Upper lobe of left lung (tissue), 6 donors: ENCODE measurements at regions not wholly inside any gene's neighbourhood (a gene's known extent, or its start where the extent isn't known, plus 50 kb on each side); places are given as distances from the start of the nearest gene placed in this dataset.

Experiments used
- ATAC-seq, 2 donors: fragments of 200-7000 bp; cut with Tn5 transposase; one replicate each; pipeline ENCODE4 v1.9.1; 2022; ENCODE audit warnings: mild to moderate bottlenecking in 2 of 2, moderate library complexity in 2 of 2; ENCODE audit not compliant: low FRiP score in 2 of 2
- DNase-seq, 2 donors: peaks; one replicate each; pipeline ENCODE4 v3.0.0-alpha.2; 2019 to 2020
- H3K27ac ChIP-seq, 4 donors: fragments of 200-600 bp; sonication (generic); one replicate each; pipeline ENCODE4 v1.5.1; 2016 to 2019
- H3K27me3 ChIP-seq, 4 donors: fragments of 200-600 bp; sonication (generic); one replicate each; pipeline ENCODE4 v1.5.1; 2017 to 2019
- H3K36me3 ChIP-seq, 4 donors: fragments of 200-600 bp; sonication (generic); one replicate each; pipeline ENCODE4 v1.5.1; 2016 to 2019
- H3K4me1 ChIP-seq, 4 donors: fragments of 200-600 bp; sonication (generic); one replicate each; pipeline ENCODE4 v1.5.1; 2018 to 2019
- H3K4me3 ChIP-seq, 4 donors: fragments of 200-600 bp; sonication (generic); one replicate each; pipeline ENCODE4 v1.5.1; 2017 to 2019; ENCODE audit warnings: mild to moderate bottlenecking in 2 of 4, moderate library complexity in 1 of 4
- H3K9me3 ChIP-seq, 4 donors: fragments of 200-600 bp; sonication (generic); one replicate each; pipeline ENCODE4 v1.5.1; 2018 to 2019
- CTCF ChIP-seq, 6 experiments: fragments of 450-650 bp in 4 of 6; fragments of 200-600 bp in 2 of 6; sonication (generic) in 2 of 6; IDR thresholded peaks; one replicate each; pipeline ENCODE4 v1.5.1; 2016 to 2019; ENCODE audit warnings: antibody characterized with exemption in 6 of 6
- EP300 ChIP-seq, 4 donors: sonication (generic); formaldehyde crosslinking; IDR thresholded peaks; one replicate each; pipeline ENCODE4 v1.5.1; 2017; ENCODE audit warnings: antibody characterized with exemption in 4 of 4, control low read depth in 2 of 4
- POLR2A ChIP-seq, 4 donors: fragments of 450-650 bp; IDR thresholded peaks; one replicate each; pipeline ENCODE4 v1.5.1; 2016 to 2017; ENCODE audit warnings: antibody characterized with exemption in 4 of 4, mild to moderate bottlenecking in 2 of 4
- POLR2AphosphoS5 ChIP-seq, 2 donors: sonication (generic); formaldehyde crosslinking; IDR thresholded peaks; one replicate each; pipeline ENCODE4 v1.5.1; 2017; ENCODE audit warnings: antibody characterized with exemption in 2 of 2
- WGBS, 2 donors: methylation state at CpG; one replicate each; pipeline ENCODE4 v1.1.5; 2017 to 2018; 5-methylcytosine and 5-hydroxymethylcytosine counted together
- donor health status: DM: no; HTN: no; CAD: no; lungs with moderate emphysema.
- donor health status: DM: no; HTN: yes; CAD: no; lungs with severe emphysema.

GRCh38 chr2:221143231-221143630 lies 428.9 kb downstream of the EPHA4 start:
- H3K9me3 ChIP-seq = peaks cover 0 to 4% (median 0%) of the 10 kb centered on the region in 4 donors
- H3K27ac ChIP-seq = no peak overlapping the region
- TF ChIP-seq CTCF (IDR thresholded peaks at IDR 0.05) (no peak), POLR2AphosphoS5 (IDR thresholded peaks at IDR 0.05) (no peak), EP300 (IDR thresholded peaks at IDR 0.05) (no peak), POLR2A (IDR thresholded peaks at IDR 0.05) (no peak)
- no peak overlapping the region for H3K4me3 ChIP-seq
- no peak for ATAC-seq
- WGBS, 2 donors = 94 to 99% methylated on average over 2 of the region's 2 CpGs
- H3K27me3 ChIP-seq = no peaks in the 10 kb centered on the region
- DNase-seq = no peak
- H3K36me3 ChIP-seq = no peaks in the 10 kb centered on the region
- H3K4me1 ChIP-seq = no peaks in the 10 kb centered on the region

- Histone ChIP-seq H3K36me3 (no peaks in the 10 kb centered on the region), H3K9me3 (peaks cover 0 to 4% (median 0%) of the 10 kb centered on the region in 4 donors), H3K27ac (no peak overlapping the region), H3K4me3 (no peak overlapping the region), H3K27me3 (no peaks in the 10 kb centered on the region), H3K4me1 (no peaks in the 10 kb centered on the region)
- no peak for ATAC-seq
- WGBS, 2 donors = 74 to 88% methylated on average over 1 of the region's 1 CpG
- no peak for DNase-seq
- no peak for TF ChIP-seq EP300 (IDR thresholded peaks at IDR 0.05)
- no peak for TF ChIP-seq POLR2AphosphoS5 (IDR thresholded peaks at IDR 0.05)
- no peak for TF ChIP-seq CTCF (IDR thresholded peaks at IDR 0.05)
- no peak for TF ChIP-seq POLR2A (IDR thresholded peaks at IDR 0.05)
Observed at GRCh38 chr2:221144909-221145308, 427.2 kb downstream of the EPHA4 start.

GRCh38 chr2:221145396-221145795 lies 426.7 kb downstream of the EPHA4 start:
- ATAC-seq (no peak), DNase-seq (no peak)
- no peak overlapping the region for H3K27ac ChIP-seq
- no peaks in the 10 kb centered on the region for H3K4me1 ChIP-seq
- 96 to 100% methylated on average over 1 of the region's 1 CpG for WGBS, 2 donors
- H3K9me3 ChIP-seq = peaks cover 0 to 4% (median 0%) of the 10 kb centered on the region in 4 donors
- no peaks in the 10 kb centered on the region for H3K36me3 ChIP-seq
- no peak for TF ChIP-seq POLR2AphosphoS5 (IDR thresholded peaks at IDR 0.05)
- TF ChIP-seq POLR2A (IDR thresholded peaks at IDR 0.05) = no peak
- TF ChIP-seq EP300 (IDR thresholded peaks at IDR 0.05) = no peak
- no peak for TF ChIP-seq CTCF (IDR thresholded peaks at IDR 0.05)
- H3K27me3 ChIP-seq = no peaks in the 10 kb centered on the region
- H3K4me3 ChIP-seq = no peak overlapping the region

GRCh38 chr2:221153226-221153625 lies 418.9 kb downstream of the EPHA4 start:
- TF ChIP-seq EP300 (IDR thresholded peaks at IDR 0.05) (no peak), POLR2A (IDR thresholded peaks at IDR 0.05) (no peak), CTCF (IDR thresholded peaks at IDR 0.05) (no peak), POLR2AphosphoS5 (IDR thresholded peaks at IDR 0.05) (no peak)
- H3K27ac ChIP-seq = no peak overlapping the region
- no peaks in the 10 kb centered on the region for H3K36me3 ChIP-seq
- no peaks in the 10 kb centered on the region for H3K27me3 ChIP-seq
- no peak overlapping the region for H3K4me3 ChIP-seq
- WGBS, 2 donors = 48 to 51% methylated on average over 3 of the region's 3 CpGs
- DNase-seq (no peak), ATAC-seq (no peak)
- H3K9me3 ChIP-seq = no peaks in the 10 kb centered on the region
- H3K4me1 ChIP-seq = no peaks in the 10 kb centered on the region

GRCh38 chr2:221154176-221154575 lies 417.9 kb downstream of the EPHA4 start:
- TF ChIP-seq EP300 (IDR thresholded peaks at IDR 0.05) (no peak), POLR2AphosphoS5 (IDR thresholded peaks at IDR 0.05) (no peak), POLR2A (IDR thresholded peaks at IDR 0.05) (no peak), CTCF (IDR thresholded peaks at IDR 0.05) (no peak)
- 89 to 90% methylated on average over 7 of the region's 7 CpGs for WGBS, 2 donors
- no peaks in the 10 kb centered on the region for H3K4me1 ChIP-seq
- DNase-seq (no peak), ATAC-seq (no peak)
- H3K9me3 ChIP-seq = no peaks in the 10 kb centered on the region
- no peaks in the 10 kb centered on the region for H3K27me3 ChIP-seq
- H3K4me3 ChIP-seq = no peak overlapping the region
- H3K27ac ChIP-seq = no peak overlapping the region
- H3K36me3 ChIP-seq = no peaks in the 10 kb centered on the region
